Smooth muscle cell (in vitro differentiated cells): ENCODE measurements at regions not wholly inside any gene's neighbourhood (a gene's known extent, or its start where the extent isn't known, plus 50 kb on each side); places are given as distances from the start of the nearest gene placed in this dataset.

ENCODE experiments used
- DNase-seq: peaks from one replicate; lab custom pipeline; 2025; ENCODE audit not compliant: unreplicated experiment; lab: John Stamatoyannopoulos, UW
- H2AFZ ChIP-seq: fragments of 200-600 bp; sonication (generic); 2 replicates; pipeline ENCODE4 v1.6.0; 2016; ENCODE audit warnings: antibody characterized with exemption, low read depth, mild to moderate bottlenecking
- H3F3A ChIP-seq: fragments of 200-600 bp; sonication (generic); 2 replicates; pipeline ENCODE4 v1.6.0; 2017; ENCODE audit warnings: antibody characterized with exemption, low read depth
- H3K27ac ChIP-seq: fragments of 200-600 bp; sonication (generic); 2 replicates; pipeline ENCODE4 v1.5.1; 2016; ENCODE audit warnings: low read depth, mild to moderate bottlenecking
- H3K27me3 ChIP-seq: fragments of 200-600 bp; sonication (generic); 2 replicates; pipeline ENCODE4 v1.6.1; 2016; ENCODE audit warnings: low read depth, mild to moderate bottlenecking
- H3K36me3 ChIP-seq: fragments of 200-600 bp; sonication (generic); 2 replicates; pipeline ENCODE4 v1.5.1; 2016; ENCODE audit warnings: low read depth
- H3K4me1 ChIP-seq: fragments of 200-600 bp; sonication (generic); 2 replicates; pipeline ENCODE4 v1.5.1; 2016; ENCODE audit warnings: low read depth
- H3K4me2 ChIP-seq: fragments of 200-600 bp; sonication (generic); 2 replicates; pipeline ENCODE4 v1.6.0; 2016; ENCODE audit warnings: mild to moderate bottlenecking
- H3K4me3 ChIP-seq: fragments of 200-600 bp; sonication (generic); 2 replicates; pipeline ENCODE4 v1.5.1; 2016; ENCODE audit warnings: mild to moderate bottlenecking
- H3K79me2 ChIP-seq: fragments of 200-600 bp; sonication (generic); 2 replicates; pipeline ENCODE4 v1.6.0; 2016; ENCODE audit warnings: low read depth, mild to moderate bottlenecking
- H3K9ac ChIP-seq: fragments of 200-600 bp; sonication (generic); 2 replicates; pipeline ENCODE4 v1.6.0; 2016; ENCODE audit warnings: low read depth
- H3K9me3 ChIP-seq: fragments of 200-600 bp; sonication (generic); replicated peaks from 2 replicates; pipeline ENCODE4 v1.5.1; 2016; ENCODE audit warnings: low read depth
- H4K20me1 ChIP-seq: fragments of 200-600 bp; sonication (generic); 2 replicates; pipeline ENCODE4 v1.6.0; 2016; ENCODE audit warnings: low read depth
- WGBS: methylation state at CpG from one replicate; pipeline ENCODE4 v1.1.7; 2016; ENCODE audit warnings: low lambda C conversion rate; 5-methylcytosine and 5-hydroxymethylcytosine counted together
- TF ChIP-seq, protein P1 (sequence below): fragments of 200-600 bp; sonication (generic); IDR thresholded peaks from 2 replicates; pipeline ENCODE4 v1.5.1; 2017; ENCODE audit warnings: borderline replicate concordance, mild to moderate bottlenecking, antibody characterized with exemption; ENCODE audit not compliant: insufficient read depth, poor library complexity, severe bottlenecking

- no peaks in the 10 kb centered on the region for H3K36me3 ChIP-seq
- H3K27ac ChIP-seq: no peak overlapping the region
- peaks cover 11% of the 10 kb centered on the region for H3K4me1 ChIP-seq
- whole genome bisulfite sequencing: 69% methylated on average over 11 of the region's 11 CpGs
- no peak overlapping the region for H3K4me2 ChIP-seq
- H3K9ac ChIP-seq: no peak overlapping the region
- H3F3A ChIP-seq: no peaks in the 10 kb centered on the region
- H3K27me3 ChIP-seq: peaks cover 4% of the 10 kb centered on the region
- H3K79me2 ChIP-seq: no peaks in the 10 kb centered on the region
- no peak overlapping the region for H2AFZ ChIP-seq
- no peaks in the 10 kb centered on the region for H4K20me1 ChIP-seq
- no peak overlapping the region for H3K4me3 ChIP-seq
- no peak for DNase-seq
- TF ChIP-seq, protein P1, sequence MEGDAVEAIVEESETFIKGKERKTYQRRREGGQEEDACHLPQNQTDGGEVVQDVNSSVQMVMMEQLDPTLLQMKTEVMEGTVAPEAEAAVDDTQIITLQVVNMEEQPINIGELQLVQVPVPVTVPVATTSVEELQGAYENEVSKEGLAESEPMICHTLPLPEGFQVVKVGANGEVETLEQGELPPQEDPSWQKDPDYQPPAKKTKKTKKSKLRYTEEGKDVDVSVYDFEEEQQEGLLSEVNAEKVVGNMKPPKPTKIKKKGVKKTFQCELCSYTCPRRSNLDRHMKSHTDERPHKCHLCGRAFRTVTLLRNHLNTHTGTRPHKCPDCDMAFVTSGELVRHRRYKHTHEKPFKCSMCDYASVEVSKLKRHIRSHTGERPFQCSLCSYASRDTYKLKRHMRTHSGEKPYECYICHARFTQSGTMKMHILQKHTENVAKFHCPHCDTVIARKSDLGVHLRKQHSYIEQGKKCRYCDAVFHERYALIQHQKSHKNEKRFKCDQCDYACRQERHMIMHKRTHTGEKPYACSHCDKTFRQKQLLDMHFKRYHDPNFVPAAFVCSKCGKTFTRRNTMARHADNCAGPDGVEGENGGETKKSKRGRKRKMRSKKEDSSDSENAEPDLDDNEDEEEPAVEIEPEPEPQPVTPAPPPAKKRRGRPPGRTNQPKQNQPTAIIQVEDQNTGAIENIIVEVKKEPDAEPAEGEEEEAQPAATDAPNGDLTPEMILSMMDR: no peak
- no peaks in the 10 kb centered on the region for H3K9me3 ChIP-seq
These were observed 66.1 kb upstream of the MLN start for GRCh38 chr6:33869826-33870423.

- Histone ChIP-seq H3F3A (no peaks in the 10 kb centered on the region), H4K20me1 (no peaks in the 10 kb centered on the region), H3K36me3 (no peaks in the 10 kb centered on the region), H2AFZ (no peak overlapping the region), H3K9me3 (no peaks in the 10 kb centered on the region), H3K4me2 (no peak overlapping the region), H3K27ac (no peak overlapping the region), H3K9ac (no peak overlapping the region), H3K27me3 (peaks cover 4% of the 10 kb centered on the region), H3K4me1 (peaks cover 11% of the 10 kb centered on the region), H3K79me2 (no peaks in the 10 kb centered on the region), H3K4me3 (no peak overlapping the region)
- DNase-seq: no peak
- TF ChIP-seq, protein P1: no peak
- WGBS: 92% methylated on average over 5 of the region's 5 CpGs
These were observed 65.3 kb upstream of the MLN start for GRCh38 chr6:33869121-33869520.

DNA sequence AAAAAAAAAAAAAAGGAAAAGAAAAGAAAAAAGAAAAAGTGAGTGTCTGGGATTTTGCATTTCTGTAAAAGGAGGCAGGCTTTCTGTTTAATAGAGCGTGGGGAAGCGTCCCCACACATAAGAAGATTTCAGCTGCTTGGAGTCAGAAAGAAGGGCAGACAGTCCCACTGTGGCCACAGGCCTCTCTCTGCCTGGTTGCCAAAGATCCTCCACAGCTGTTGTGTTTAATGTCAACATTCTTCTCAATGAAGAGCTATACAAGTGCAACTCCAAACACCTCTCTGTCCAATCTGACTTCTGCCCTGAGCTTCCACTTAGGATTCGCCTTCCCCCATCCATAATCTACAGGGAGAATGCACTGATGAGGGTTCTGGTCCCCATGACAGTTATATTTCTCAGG is 64.3 kb upstream of the MLN start:
- DNase-seq: no peak
- Histone ChIP-seq H3K9ac (no peak overlapping the region), H3K36me3 (no peaks in the 10 kb centered on the region), H3K4me1 (peaks cover 11% of the 10 kb centered on the region), H3K9me3 (no peaks in the 10 kb centered on the region), H3K4me2 (no peak overlapping the region), H3K27me3 (peaks cover 4% of the 10 kb centered on the region), H3K79me2 (no peaks in the 10 kb centered on the region), H3F3A (no peaks in the 10 kb centered on the region), H3K4me3 (no peak overlapping the region), H3K27ac (no peak overlapping the region), H2AFZ (no peak overlapping the region), H4K20me1 (no peaks in the 10 kb centered on the region)
- WGBS: 94% methylated on average over 3 of the region's 3 CpGs
- TF ChIP-seq, protein P1: no peak

DNA sequence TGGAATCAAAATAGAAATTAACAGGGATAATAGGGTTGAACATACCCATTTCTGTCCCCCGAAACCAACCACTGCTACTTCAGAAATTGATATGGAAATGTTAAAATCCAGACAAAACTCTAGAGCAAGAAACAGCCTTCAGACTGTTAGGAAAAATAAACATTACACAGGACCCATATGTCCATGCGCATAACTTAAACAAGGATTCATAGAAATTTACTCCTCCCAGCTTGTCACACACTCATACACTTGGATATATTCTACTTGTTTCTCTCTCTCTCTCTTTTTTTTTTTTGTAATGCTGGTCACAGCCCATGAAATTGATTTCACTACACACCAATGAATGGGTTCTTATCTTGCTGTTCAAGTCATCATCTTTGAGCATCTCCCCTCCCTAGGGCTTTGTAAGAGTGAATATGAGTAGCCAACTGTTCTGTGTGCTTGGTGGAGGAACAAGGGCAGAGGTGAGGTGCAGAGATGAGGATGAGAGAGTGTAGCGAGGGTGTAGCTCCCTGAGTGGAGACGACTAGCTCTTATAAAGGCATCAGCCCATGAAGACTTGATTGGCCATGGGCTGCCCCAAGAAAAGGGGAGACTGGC is 61.8 kb upstream of the MLN start:
- no peak overlapping the region for H3K4me3 ChIP-seq
- H3K27ac ChIP-seq: no peak overlapping the region
- H3K4me2 ChIP-seq: no peak overlapping the region
- H2AFZ ChIP-seq: no peak overlapping the region
- no peaks in the 10 kb centered on the region for H3K9me3 ChIP-seq
- no peak overlapping the region for H3K9ac ChIP-seq
- no peaks in the 10 kb centered on the region for H3K27me3 ChIP-seq
- no peaks in the 10 kb centered on the region for H3F3A ChIP-seq
- H3K4me1 ChIP-seq: peaks cover 11% of the 10 kb centered on the region
- H4K20me1 ChIP-seq: no peaks in the 10 kb centered on the region
- DNase-seq: no peak
- no peaks in the 10 kb centered on the region for H3K36me3 ChIP-seq
- TF ChIP-seq, protein P1: no peak
- H3K79me2 ChIP-seq: no peaks in the 10 kb centered on the region
- WGBS: 97% methylated on average over 4 of the region's 4 CpGs
